NT2/D1 (cell line): ENCODE measurements at regions not wholly inside any gene's neighbourhood (a gene's known extent, or its start where the extent isn't known, plus 50 kb on each side); places are given as distances from the start of the nearest gene placed in this dataset.

Experiments used
- DNase-seq: peaks from one replicate; pipeline ENCODE4 v3.0.0-alpha.2; 2011; ENCODE audit warnings: low read depth, low spot score
- H3K27me3 ChIP-seq: 2 replicates; pipeline ENCODE4 v1.6.0; 2011; ENCODE audit warnings: mild to moderate bottlenecking; ENCODE audit not compliant: insufficient read length, insufficient read depth
- H3K36me3 ChIP-seq: 2 replicates; pipeline ENCODE4 v1.6.1; 2011; ENCODE audit warnings: mild to moderate bottlenecking, low read length, mixed read lengths; ENCODE audit not compliant: insufficient read depth, insufficient read length
- H3K4me1 ChIP-seq: 2 replicates; pipeline ENCODE4 v1.5.1; 2011; ENCODE audit not compliant: insufficient read depth, insufficient read length
- H3K4me3 ChIP-seq: 2 replicates; pipeline ENCODE4 v1.5.1; 2011; ENCODE audit warnings: low read depth; ENCODE audit not compliant: insufficient read length
- H3K9ac ChIP-seq: 2 replicates; pipeline ENCODE4 v1.6.0; 2011; ENCODE audit warnings: low read depth; ENCODE audit not compliant: insufficient read length
- H3K9me3 ChIP-seq: 2 replicates; pipeline ENCODE4 v1.5.1; 2011; ENCODE audit warnings: mild to moderate bottlenecking, low read length; ENCODE audit not compliant: insufficient read depth
- SUZ12 ChIP-seq: IDR thresholded peaks from 2 replicates; pipeline ENCODE4 v1.6.1; 2011; ENCODE audit not compliant: insufficient read length, insufficient read depth; ENCODE audit errors: extremely low read depth
- YY1 ChIP-seq: IDR thresholded peaks from 2 replicates; pipeline ENCODE4 v1.6.1; 2011; ENCODE audit not compliant: insufficient read length, insufficient read depth
- ZNF274 ChIP-seq: IDR thresholded peaks from 2 replicates; pipeline ENCODE4 v1.6.1; 2011; ENCODE audit warnings: mild to moderate bottlenecking, low read depth, low read length

DNA sequence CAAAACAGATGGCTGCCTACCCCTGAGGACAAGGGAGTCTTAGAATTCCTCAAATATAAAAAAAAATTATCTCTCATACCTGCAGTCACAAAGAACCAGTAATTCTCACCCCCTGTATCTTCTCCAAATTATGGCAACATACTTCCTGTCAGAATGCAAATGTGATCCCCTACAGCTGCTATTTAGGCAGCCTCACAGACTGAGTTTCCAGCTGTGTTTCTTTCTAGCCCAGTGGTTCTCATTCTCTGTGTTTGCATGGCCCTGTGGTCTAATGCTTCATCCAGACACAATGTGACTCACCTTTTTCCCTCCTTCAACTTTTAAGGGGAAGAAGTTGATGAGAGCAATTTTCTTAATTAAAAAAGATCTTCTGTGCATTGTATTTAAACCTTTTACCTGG, 726.3 kb downstream of the TSN start:
- Histone ChIP-seq H3K4me3 (no peak overlapping the region), H3K9ac (no peak overlapping the region), H3K36me3 (no peaks in the 10 kb centered on the region), H3K9me3 (no peaks in the 10 kb centered on the region; the same call in 1 of the 2 replicates), H3K27me3 (no peaks in the 10 kb centered on the region), H3K4me1 (no peaks in the 10 kb centered on the region)
- no peak for TF ChIP-seq ZNF274
- TF ChIP-seq YY1 = no peak
- TF ChIP-seq SUZ12 = no peak
- no peak for DNase-seq

DNA sequence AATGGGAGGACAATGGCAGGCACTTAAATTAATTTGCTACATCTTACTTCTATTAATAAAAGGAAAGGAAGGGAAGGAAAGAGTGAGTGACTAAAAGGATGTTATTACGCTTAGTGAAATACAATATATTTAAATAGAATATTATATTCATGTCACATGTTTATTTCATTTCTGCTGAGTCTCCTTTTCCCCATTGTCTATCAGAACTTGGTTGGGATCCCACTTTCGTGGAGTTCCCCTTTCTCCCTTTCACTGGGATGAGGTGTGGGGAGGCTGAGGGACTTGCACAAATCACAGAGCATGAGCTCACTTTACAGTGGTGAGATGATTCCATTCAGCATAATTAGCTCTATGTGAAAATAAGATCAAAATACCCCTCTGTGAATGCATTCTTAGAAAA, 730.6 kb downstream of the TSN start:
- H3K9ac ChIP-seq = no peak overlapping the region
- H3K36me3 ChIP-seq = no peaks in the 10 kb centered on the region
- no peak for DNase-seq
- TF ChIP-seq ZNF274 (no peak), YY1 (no peak), SUZ12 (no peak)
- no peak overlapping the region for H3K4me3 ChIP-seq
- no peaks in the 10 kb centered on the region for H3K27me3 ChIP-seq
- no peaks in the 10 kb centered on the region; the same call in 1 of the 2 replicates for H3K9me3 ChIP-seq
- no peaks in the 10 kb centered on the region for H3K4me1 ChIP-seq

- no peak overlapping the region for H3K4me3 ChIP-seq
- no peaks in the 10 kb centered on the region for H3K9me3 ChIP-seq
- H3K9ac ChIP-seq = no peak overlapping the region
- no peaks in the 10 kb centered on the region for H3K36me3 ChIP-seq
- H3K27me3 ChIP-seq = no peaks in the 10 kb centered on the region
- TF ChIP-seq ZNF274 = no peak
- TF ChIP-seq SUZ12 = no peak
- no peak for TF ChIP-seq YY1
- no peak for DNase-seq
- no peaks in the 10 kb centered on the region for H3K4me1 ChIP-seq
Measured at GRCh38 chr2:122486705-122487415, 731.4 kb downstream of the TSN start.

GRCh38 chr2:122491011-122491410, 735.6 kb downstream of the TSN start:
- Histone ChIP-seq H3K4me3 (no peak overlapping the region), H3K27me3 (no peaks in the 10 kb centered on the region), H3K36me3 (no peaks in the 10 kb centered on the region), H3K9me3 (no peaks in the 10 kb centered on the region), H3K4me1 (no peaks in the 10 kb centered on the region), H3K9ac (no peak overlapping the region)
- DNase-seq = no peak
- TF ChIP-seq ZNF274 = no peak
- no peak for TF ChIP-seq YY1
- TF ChIP-seq SUZ12 = no peak

- H3K9me3 ChIP-seq = no peaks in the 10 kb centered on the region
- no peak overlapping the region for H3K9ac ChIP-seq
- H3K4me3 ChIP-seq = no peak overlapping the region
- no peaks in the 10 kb centered on the region for H3K4me1 ChIP-seq
- H3K27me3 ChIP-seq = no peaks in the 10 kb centered on the region
- no peak for DNase-seq
- TF ChIP-seq SUZ12 = no peak
- no peak for TF ChIP-seq ZNF274
- no peak for TF ChIP-seq YY1
- H3K36me3 ChIP-seq = no peaks in the 10 kb centered on the region
Measured at GRCh38 chr2:122500316-122501105, 745.1 kb downstream of the TSN start.

GRCh38 chr2:122506620-122507019, 751.2 kb downstream of the TSN start:
- no peak overlapping the region for H3K4me3 ChIP-seq
- no peak overlapping the region for H3K9ac ChIP-seq
- no peaks in the 10 kb centered on the region for H3K9me3 ChIP-seq
- no peaks in the 10 kb centered on the region for H3K27me3 ChIP-seq
- no peak for DNase-seq
- no peak for TF ChIP-seq ZNF274
- no peak for TF ChIP-seq YY1
- no peak for TF ChIP-seq SUZ12
- no peaks in the 10 kb centered on the region for H3K4me1 ChIP-seq
- no peaks in the 10 kb centered on the region for H3K36me3 ChIP-seq

- H3K36me3 ChIP-seq = no peaks in the 10 kb centered on the region
- no peak overlapping the region for H3K9ac ChIP-seq
- no peak for DNase-seq
- TF ChIP-seq ZNF274 = no peak
- no peak for TF ChIP-seq SUZ12
- TF ChIP-seq YY1 = no peak
- no peak overlapping the region for H3K4me3 ChIP-seq
- H3K9me3 ChIP-seq = no peaks in the 10 kb centered on the region
- H3K4me1 ChIP-seq = no peaks in the 10 kb centered on the region
- no peaks in the 10 kb centered on the region for H3K27me3 ChIP-seq
Measured at GRCh38 chr2:122507261-122507660, 751.8 kb downstream of the TSN start.
